Lower lobe of right lung (tissue), 2 donors: ENCODE measurements at regions not wholly inside any gene's neighbourhood (a gene's known extent, or its start where the extent isn't known, plus 50 kb on each side); places are given as distances from the start of the nearest gene placed in this dataset.

Experiments used
- ATAC-seq, 2 donors: fragments of 200-7000 bp; cut with Tn5 transposase; one replicate each; pipeline ENCODE4 v1.9.1; 2020 to 2022; ENCODE audit warnings: mild to moderate bottlenecking in 2 of 2, moderate library complexity in 2 of 2
- DNase-seq: peaks from one replicate; pipeline ENCODE4 v3.0.0-alpha.2; 2020
- H3K27ac ChIP-seq: fragments of 200-600 bp; one replicate; pipeline ENCODE4 v1.8.0; 2022
- H3K27me3 ChIP-seq: fragments of 200-600 bp; one replicate; pipeline ENCODE4 v1.8.0; 2022; ENCODE audit warnings: low read depth
- H3K36me3 ChIP-seq: fragments of 200-600 bp; one replicate; pipeline ENCODE4 v1.8.0; 2022; ENCODE audit warnings: mild to moderate bottlenecking
- H3K4me1 ChIP-seq: fragments of 200-600 bp; one replicate; pipeline ENCODE4 v1.8.0; 2022
- H3K4me3 ChIP-seq: fragments of 200-600 bp; one replicate; pipeline ENCODE4 v1.8.0; 2022; ENCODE audit warnings: mild to moderate bottlenecking
- H3K9me3 ChIP-seq: fragments of 200-600 bp; one replicate; pipeline ENCODE4 v1.8.0; 2022
- intact Hi-C: fragments of 100-400 bp; cut with DNase I; formaldehyde crosslinking; loops from one replicate; pipeline ENCODE4 v1.11.0; 2022
- TF ChIP-seq, protein P1 (sequence below): fragments of 200-600 bp; IDR thresholded peaks from one replicate; pipeline ENCODE4 v1.8.0; 2022; ENCODE audit warnings: antibody characterized with exemption, mild to moderate bottlenecking
- donor health status: DM: no; HTN: yes; CAD: no; lungs with severe emphysema.

DNA sequence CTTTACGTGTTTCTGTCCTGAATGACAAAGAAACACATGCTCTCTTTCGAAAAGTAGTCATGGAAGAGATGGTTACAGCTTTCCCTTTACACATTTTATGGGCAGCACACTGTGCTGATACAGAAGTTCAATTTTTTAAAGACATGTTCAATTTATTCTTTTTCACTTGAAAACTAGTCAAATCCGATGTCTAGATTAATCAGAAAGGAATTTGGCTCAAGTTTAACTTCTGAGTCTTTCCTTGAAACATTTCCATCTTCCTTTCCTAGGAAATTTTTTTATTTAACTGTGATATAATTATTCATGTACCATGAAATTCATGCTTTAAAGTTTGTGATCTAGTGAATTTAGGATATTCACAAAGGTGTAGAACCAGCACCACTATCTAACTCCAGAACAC lies 360.1 kb downstream of the TNS3 start:
- intact Hi-C loops, result no loop called here
- H3K27me3 ChIP-seq, result no peaks in the 10 kb centered on the region
- no peaks in the 10 kb centered on the region for H3K9me3 ChIP-seq
- ATAC-seq (no peak), DNase-seq (no peak)
- H3K27ac ChIP-seq, result no peak overlapping the region
- TF ChIP-seq, protein P1, sequence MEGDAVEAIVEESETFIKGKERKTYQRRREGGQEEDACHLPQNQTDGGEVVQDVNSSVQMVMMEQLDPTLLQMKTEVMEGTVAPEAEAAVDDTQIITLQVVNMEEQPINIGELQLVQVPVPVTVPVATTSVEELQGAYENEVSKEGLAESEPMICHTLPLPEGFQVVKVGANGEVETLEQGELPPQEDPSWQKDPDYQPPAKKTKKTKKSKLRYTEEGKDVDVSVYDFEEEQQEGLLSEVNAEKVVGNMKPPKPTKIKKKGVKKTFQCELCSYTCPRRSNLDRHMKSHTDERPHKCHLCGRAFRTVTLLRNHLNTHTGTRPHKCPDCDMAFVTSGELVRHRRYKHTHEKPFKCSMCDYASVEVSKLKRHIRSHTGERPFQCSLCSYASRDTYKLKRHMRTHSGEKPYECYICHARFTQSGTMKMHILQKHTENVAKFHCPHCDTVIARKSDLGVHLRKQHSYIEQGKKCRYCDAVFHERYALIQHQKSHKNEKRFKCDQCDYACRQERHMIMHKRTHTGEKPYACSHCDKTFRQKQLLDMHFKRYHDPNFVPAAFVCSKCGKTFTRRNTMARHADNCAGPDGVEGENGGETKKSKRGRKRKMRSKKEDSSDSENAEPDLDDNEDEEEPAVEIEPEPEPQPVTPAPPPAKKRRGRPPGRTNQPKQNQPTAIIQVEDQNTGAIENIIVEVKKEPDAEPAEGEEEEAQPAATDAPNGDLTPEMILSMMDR, result no peak
- no peaks in the 10 kb centered on the region for H3K4me1 ChIP-seq
- no peak overlapping the region for H3K4me3 ChIP-seq
- H3K36me3 ChIP-seq, result no peaks in the 10 kb centered on the region

DNA sequence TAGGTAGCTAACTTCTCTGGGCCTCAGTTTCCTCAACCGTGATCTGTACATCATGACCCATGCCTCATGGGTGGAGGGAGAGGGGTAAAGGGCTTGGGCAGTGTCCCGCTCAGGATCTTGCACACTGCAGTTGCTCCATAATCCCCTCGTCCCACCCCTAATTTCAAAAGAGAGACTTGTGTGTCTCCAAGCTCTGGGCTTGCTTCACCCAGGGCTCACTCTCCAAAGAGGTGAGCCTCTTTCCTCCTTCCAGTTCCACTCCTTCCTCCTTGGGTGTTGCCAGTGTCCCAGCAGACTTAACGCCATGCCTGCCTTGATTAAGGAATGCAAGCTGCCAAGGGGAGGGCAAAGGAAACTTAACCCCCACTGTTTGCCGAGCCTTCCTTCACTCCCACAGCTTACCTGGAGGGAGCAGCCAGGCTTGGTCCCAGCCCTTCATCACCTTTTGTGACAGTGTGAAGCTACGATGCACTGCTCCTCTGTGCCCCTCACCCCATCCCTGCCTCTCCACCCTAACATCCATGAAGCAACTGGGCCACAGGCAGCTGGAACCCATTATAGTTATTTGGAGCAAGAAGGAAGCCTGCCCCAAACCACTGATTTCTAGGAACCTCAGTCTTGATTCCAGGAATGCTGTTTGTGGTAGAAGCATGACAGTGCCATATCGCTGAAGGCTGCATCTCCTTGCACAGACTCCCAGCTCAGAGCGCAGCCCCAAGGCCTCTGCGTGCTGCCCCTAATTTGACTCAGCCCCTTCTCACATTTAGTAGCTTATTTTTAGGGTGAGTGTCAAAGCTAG lies 363.3 kb downstream of the TNS3 start:
- Histone ChIP-seq H3K27me3 (no peaks in the 10 kb centered on the region), H3K4me3 (no peak overlapping the region), H3K36me3 (no peaks in the 10 kb centered on the region), H3K4me1 (no peaks in the 10 kb centered on the region), H3K27ac (no peak overlapping the region), H3K9me3 (no peaks in the 10 kb centered on the region)
- no peak for ATAC-seq
- no peak for DNase-seq
- TF ChIP-seq, protein P1, result no peak
- intact Hi-C loops, result no loop called here

DNA sequence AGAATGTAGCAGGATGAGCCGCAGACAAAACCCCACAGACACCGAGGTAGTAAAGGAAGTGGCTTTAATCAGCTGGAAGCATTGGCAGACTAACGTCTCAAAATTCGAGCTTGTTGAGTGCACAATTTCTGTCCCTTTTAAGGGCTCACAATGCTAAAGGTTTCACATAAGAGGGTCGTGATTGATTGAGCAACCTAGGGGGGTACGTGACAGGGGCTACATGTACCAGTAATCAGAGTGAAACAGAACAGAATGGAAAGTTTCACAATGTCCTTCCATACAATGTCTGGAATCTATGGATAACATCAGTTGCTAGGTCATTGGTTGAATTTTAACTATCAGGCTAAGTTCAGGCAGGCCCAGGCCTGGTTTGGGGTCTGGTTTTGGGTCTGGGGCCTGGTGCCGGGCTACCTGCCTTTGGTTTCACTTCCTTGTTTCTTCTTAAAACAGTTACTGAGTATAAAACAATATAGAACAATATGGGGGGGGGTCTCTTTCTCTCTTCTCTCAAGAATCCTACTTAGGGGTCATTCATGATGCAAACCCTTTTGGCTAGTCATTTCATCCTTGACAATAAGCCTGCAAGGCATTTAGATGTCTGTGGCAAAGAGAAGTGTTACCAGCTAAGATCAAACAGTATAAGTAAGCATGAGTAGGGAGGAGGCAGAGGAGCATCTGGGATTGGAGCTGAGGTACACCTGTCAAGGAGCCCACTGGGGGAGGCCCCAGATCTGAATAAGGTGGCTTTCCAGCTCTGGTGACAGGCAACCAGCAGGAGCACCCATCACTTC lies 364.1 kb downstream of the TNS3 start:
- intact Hi-C loops, result no loop called here
- ATAC-seq, result no peak

DNA sequence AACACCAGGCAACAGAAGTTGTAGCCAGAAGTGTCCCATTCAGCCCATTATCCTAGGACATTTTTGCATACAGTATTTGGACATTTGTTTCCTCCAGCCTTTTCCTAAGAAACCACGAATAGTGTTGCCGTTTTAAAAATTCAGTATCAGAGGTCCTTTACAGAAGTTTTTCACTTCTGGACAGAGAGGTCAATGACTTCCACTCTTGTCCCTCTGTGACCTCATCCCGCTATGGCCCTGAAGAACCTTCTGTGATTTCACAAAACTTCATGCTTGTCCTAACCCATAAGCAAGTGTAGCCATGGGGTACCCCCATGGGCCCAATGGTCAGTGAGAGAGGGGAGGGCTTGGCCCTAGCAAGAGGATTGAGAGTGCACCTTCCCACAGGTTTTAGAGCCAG lies 364.8 kb downstream of the TNS3 start:
- DNase-seq, result no peak
- no peak overlapping the region for H3K4me3 ChIP-seq
- H3K4me1 ChIP-seq, result no peaks in the 10 kb centered on the region
- intact Hi-C loops, result no loop called here
- H3K27me3 ChIP-seq, result no peaks in the 10 kb centered on the region
- H3K9me3 ChIP-seq, result no peaks in the 10 kb centered on the region
- TF ChIP-seq, protein P1, result no peak
- no peak for ATAC-seq
- H3K36me3 ChIP-seq, result no peaks in the 10 kb centered on the region
- H3K27ac ChIP-seq, result no peak overlapping the region

More for the DNA sequence above, 364.1 kb downstream of the TNS3 start:
- no peak for DNase-seq
- no peaks in the 10 kb centered on the region for H3K27me3 ChIP-seq
- TF ChIP-seq, protein P1, result no peak
- H3K9me3 ChIP-seq, result no peaks in the 10 kb centered on the region
- no peaks in the 10 kb centered on the region for H3K4me1 ChIP-seq
- H3K4me3 ChIP-seq, result no peak overlapping the region
- no peak overlapping the region for H3K27ac ChIP-seq
- H3K36me3 ChIP-seq, result no peaks in the 10 kb centered on the region

DNA sequence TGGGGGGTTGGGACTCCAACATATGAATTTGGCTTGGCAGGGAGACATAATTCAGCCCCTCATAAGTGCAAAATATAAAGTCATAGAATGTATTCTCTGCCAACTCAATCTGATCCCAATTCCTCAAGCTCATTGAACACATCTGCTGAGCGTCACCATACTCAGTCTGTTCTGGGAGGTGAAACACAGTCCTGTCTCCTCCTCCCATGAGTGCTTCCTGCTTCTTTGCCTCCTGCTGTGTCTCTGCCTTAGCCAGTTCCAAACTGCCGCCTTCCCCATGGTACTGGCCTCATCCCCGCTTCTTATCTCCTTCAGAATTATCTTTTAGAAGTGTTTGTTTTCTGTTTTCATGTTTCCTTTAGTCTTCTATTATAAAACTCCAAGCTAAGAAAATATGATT lies 365.5 kb downstream of the TNS3 start:
- Histone ChIP-seq H3K36me3 (no peaks in the 10 kb centered on the region), H3K9me3 (no peaks in the 10 kb centered on the region), H3K4me1 (no peaks in the 10 kb centered on the region), H3K27ac (no peak overlapping the region), H3K27me3 (no peaks in the 10 kb centered on the region), H3K4me3 (no peak overlapping the region)
- no peak for ATAC-seq
- DNase-seq, result no peak
- TF ChIP-seq, protein P1, result no peak
- intact Hi-C loops, result no loop called here
